Ovary (tissue), 7 donors: ENCODE measurements at regions not wholly inside any gene's neighbourhood (a gene's known extent, or its start where the extent isn't known, plus 50 kb on each side); places are given as distances from the start of the nearest gene placed in this dataset.
"Not testable (repeated sequence)": the region's sequence is repeated elsewhere in the genome, so short reads cannot be mapped to it uniquely, and the experiment has no call there.

Experiments
- DNase-seq, 5 donors: peaks; one replicate each; pipeline ENCODE4 v3.0.0-alpha.2; 2019 to 2020
- H3K27ac ChIP-seq, 2 donors: fragments of 200-600 bp; one replicate each; pipeline versions ENCODE4 v1.5.1 to v1.8.0; 2019 to 2022
- H3K27me3 ChIP-seq: fragments of 200-600 bp; one replicate; pipeline ENCODE4 v1.8.0; 2022
- H3K36me3 ChIP-seq: fragments of 200-600 bp; sonication (generic); one replicate; pipeline ENCODE4 v1.5.1; 2019
- H3K4me1 ChIP-seq: one replicate; pipeline ENCODE4 v1.8.1; 2013; ENCODE audit warnings: mild to moderate bottlenecking, moderate library complexity; ENCODE audit not compliant: insufficient read depth
- H3K4me3 ChIP-seq: fragments of 200-600 bp; sonication (generic); one replicate; pipeline ENCODE4 v1.5.1; 2017
- H3K9me3 ChIP-seq, 2 donors: fragments of 200-600 bp in 1 of 2; sonication (generic) in 1 of 2; one replicate each; pipeline versions ENCODE4 v1.5.1 to v1.8.1; 2013 to 2019; ENCODE audit warnings: mild to moderate bottlenecking in 1 of 2, moderate library complexity in 1 of 2
- CTCF ChIP-seq, 3 donors: fragments of 450-650 bp in 2 of 3; fragments of 200-600 bp in 1 of 3; IDR thresholded peaks; one replicate each; pipeline versions ENCODE4 v1.5.1 to v1.8.0; 2016 to 2022; ENCODE audit warnings: antibody characterized with exemption in 3 of 3, mild to moderate bottlenecking in 1 of 3
- EP300 ChIP-seq: sonication (generic); formaldehyde crosslinking; IDR thresholded peaks from one replicate; pipeline ENCODE4 v1.6.1; 2017; ENCODE audit warnings: antibody characterized with exemption
- POLR2A ChIP-seq: fragments of 450-650 bp; IDR thresholded peaks from one replicate; pipeline ENCODE4 v1.6.1; 2017; ENCODE audit warnings: antibody characterized with exemption, mild to moderate bottlenecking, moderate library complexity
- WGBS, 3 donors: extraction: QIAGEN DNeasy Blood & Tissue Kit in 1 of 3; methylation state at CpG; one replicate each; pipeline versions ENCODE4 v1.1.5 to v1.1.7; 2013 to 2017; 5-methylcytosine and 5-hydroxymethylcytosine counted together
- intact Hi-C, 4 donors: fragments of 100-400 bp; cut with DNase I; formaldehyde crosslinking; loops; one replicate each; pipeline versions ENCODE4 v1.11.0 to v1.15.1; 2022 to 2023
- donor health status: DM: no; HTN: no; CAD: no; lungs with moderate emphysema.
- donor health status: DM: no; HTN: no; CAD: no.
- donor health status: Bipolar disorder and iron deficiency.
- donor health status: DM: no; HTN: no; CAD: no.
- donor health status: DM: yes; HTN: yes; CAD: no.

- Histone ChIP-seq H3K4me1 (no peaks in the 10 kb centered on the region), H3K27me3 (no peaks in the 10 kb centered on the region), H3K9me3 (no peaks in the 10 kb centered on the region), H3K4me3 (no peak overlapping the region), H3K36me3 (no peaks in the 10 kb centered on the region), H3K27ac (no peak overlapping the region)
- 42 to 62% (median 53%) methylated on average over 16 of the region's 16 CpGs for WGBS, 3 donors
- TF ChIP-seq CTCF (IDR thresholded peaks at IDR 0.05) (no peak), EP300 (no peak), POLR2A (no peak)
- intact Hi-C loops, result loop anchor here in 1 of 4 donors (10.0 kb wide), 1 partner anchor 299 kb away; no protein-coding TSS in a partner anchor
- no peak for DNase-seq
These were observed 89.0 kb upstream of the GRK3 start for GRCh38 chr22:25475257-25476022.

GRCh38 chr22:25477358-25477757, 87.1 kb upstream of the GRK3 start:
- WGBS, 3 donors, result 94 to 97% (median 96%) methylated on average over 3 of the region's 3 CpGs
- intact Hi-C loops, result loop anchor here in 1 of 4 donors (10.0 kb wide), 1 partner anchor 297 kb away; no protein-coding TSS in a partner anchor
- TF ChIP-seq POLR2A (no peak), EP300 (no peak), CTCF (IDR thresholded peaks at IDR 0.05) (no peak)

GRCh38 chr22:25478111-25478510, 86.4 kb upstream of the GRK3 start:
- Histone ChIP-seq H3K36me3 (no peaks in the 10 kb centered on the region), H3K27ac (no peak overlapping the region), H3K9me3 (no peaks in the 10 kb centered on the region), H3K4me3 (no peak overlapping the region), H3K4me1 (no peaks in the 10 kb centered on the region), H3K27me3 (no peaks in the 10 kb centered on the region)
- TF ChIP-seq POLR2A (no peak), CTCF (IDR thresholded peaks at IDR 0.05) (no peak), EP300 (no peak)
- intact Hi-C loops, result loop anchor here in 1 of 4 donors (10.0 kb wide), 1 partner anchor 297 kb away; no protein-coding TSS in a partner anchor
- no peak for DNase-seq
- 69 to 81% (median 78%) methylated on average over 3 of the region's 3 CpGs for whole genome bisulfite sequencing, 3 donors

More at GRCh38 chr22:25477358-25477757, 87.1 kb upstream of the GRK3 start:
- Histone ChIP-seq H3K36me3 (no peaks in the 10 kb centered on the region), H3K9me3 (no peaks in the 10 kb centered on the region), H3K27me3 (no peaks in the 10 kb centered on the region), H3K4me1 (no peaks in the 10 kb centered on the region), H3K4me3 (no peak overlapping the region), H3K27ac (no peak overlapping the region)
- DNase-seq, result no peak

GRCh38 chr22:25478528-25478927, 85.9 kb upstream of the GRK3 start:
- no peak for DNase-seq
- Histone ChIP-seq H3K36me3 (no peaks in the 10 kb centered on the region), H3K9me3 (no peaks in the 10 kb centered on the region), H3K4me1 (no peaks in the 10 kb centered on the region), H3K27ac (no peak overlapping the region), H3K4me3 (no peak overlapping the region), H3K27me3 (no peaks in the 10 kb centered on the region)
- intact Hi-C loops, result loop anchor here in 1 of 4 donors (10.0 kb wide), 1 partner anchor 296 kb away; no protein-coding TSS in a partner anchor
- TF ChIP-seq POLR2A, result no peak
- TF ChIP-seq EP300, result no peak
- no peak for TF ChIP-seq CTCF (IDR thresholded peaks at IDR 0.05)
- 26 to 68% (median 33%) methylated on average over 2 of the region's 2 CpGs for WGBS, 3 donors

GRCh38 chr22:25480868-25481267, 83.6 kb upstream of the GRK3 start:
- H3K4me1 ChIP-seq, DNase-seq, H3K9me3 ChIP-seq, H3K27ac ChIP-seq, H3K4me3 ChIP-seq, intact Hi-C loops, H3K27me3 ChIP-seq, H3K36me3 ChIP-seq: not testable (repeated sequence)
- 95 to 97% (median 96%) methylated on average over 5 of the region's 5 CpGs for WGBS, 3 donors
